Subcutaneous abdominal adipose tissue (tissue), 5 donors: ENCODE measurements at regions not wholly inside any gene's neighbourhood (a gene's known extent, or its start where the extent isn't known, plus 50 kb on each side); places are given as distances from the start of the nearest gene placed in this dataset.

Source experiments
- H3K27ac ChIP-seq: one replicate; pipeline ENCODE4 v1.7.0; 2013; ENCODE audit warnings: low read depth, mild to moderate bottlenecking, inconsistent platforms, low read length, moderate library complexity
- H3K27me3 ChIP-seq, 5 donors: one replicate each; pipeline ENCODE4 v1.7.0; 2013; ENCODE audit warnings: low read length in 5 of 5, inconsistent platforms in 1 of 5; ENCODE audit not compliant: control insufficient read depth in 5 of 5, insufficient read depth in 4 of 5
- H3K36me3 ChIP-seq, 5 donors: one replicate each; pipeline ENCODE4 v1.7.0; 2013; ENCODE audit warnings: low read length in 5 of 5; ENCODE audit not compliant: control insufficient read depth in 5 of 5, insufficient read depth in 5 of 5
- H3K4me1 ChIP-seq, 5 donors: one replicate each; pipeline ENCODE4 v1.7.0; 2013; ENCODE audit warnings: low read length in 5 of 5, mild to moderate bottlenecking in 3 of 5, moderate library complexity in 1 of 5; ENCODE audit not compliant: control insufficient read depth in 5 of 5, insufficient read depth in 5 of 5
- H3K4me3 ChIP-seq, 5 donors: one replicate each; pipeline ENCODE4 v1.7.0; 2013; ENCODE audit warnings: low read length in 5 of 5, low read depth in 1 of 5
- H3K9ac ChIP-seq, 5 donors: one replicate each; pipeline ENCODE4 v1.7.0; 2013; ENCODE audit warnings: low read length in 5 of 5, mild to moderate bottlenecking in 4 of 5, moderate library complexity in 3 of 5
- H3K9me3 ChIP-seq, 5 donors: one replicate each; pipeline ENCODE4 v1.7.0; 2013; ENCODE audit warnings: low read length in 5 of 5; ENCODE audit not compliant: control insufficient read depth in 5 of 5
- donor health status: healthy.
- donor health status: healthy.
- donor health status: healthy.
- donor health status: healthy.
- donor health status: healthy.

- Histone ChIP-seq H3K9ac (no peak overlapping the region), H3K27ac (no peak overlapping the region), H3K4me1 (no peaks in the 10 kb centered on the region), H3K9me3 (no peaks in the 10 kb centered on the region), H3K4me3 (no peak overlapping the region), H3K27me3 (no peaks in the 10 kb centered on the region), H3K36me3 (no peaks in the 10 kb centered on the region)
These were observed 1579.2 kb upstream of the PIK3C3 start for GRCh38 chr18:40375837-40376236.

GRCh38 chr18:40371673-40372072 is 1583.4 kb upstream of the PIK3C3 start:
- H3K27me3 ChIP-seq: no peaks in the 10 kb centered on the region
- no peaks in the 10 kb centered on the region for H3K36me3 ChIP-seq
- no peaks in the 10 kb centered on the region for H3K4me1 ChIP-seq
- H3K9ac ChIP-seq: no peak overlapping the region
- H3K27ac ChIP-seq: no peak overlapping the region
- H3K9me3 ChIP-seq: no peaks in the 10 kb centered on the region
- H3K4me3 ChIP-seq: no peak overlapping the region

DNA sequence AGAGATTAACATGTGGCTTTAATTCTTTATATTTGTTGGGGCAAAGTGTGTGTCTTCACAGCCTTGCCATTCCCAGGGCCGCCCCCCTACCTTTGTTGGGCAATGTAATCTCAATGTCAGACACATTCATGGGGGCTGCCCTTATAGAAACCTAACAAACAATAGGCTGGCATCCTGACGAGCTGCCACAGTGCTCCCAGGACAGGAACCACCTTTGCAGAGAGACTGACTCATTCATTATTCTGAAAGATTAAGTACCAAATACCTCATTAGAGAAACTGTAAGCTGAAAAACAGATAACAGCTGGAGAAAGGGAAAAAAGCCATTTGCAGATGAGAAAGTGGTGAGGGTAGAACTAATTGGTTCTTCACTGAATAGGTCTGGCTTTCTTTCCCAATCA is 1587.5 kb upstream of the PIK3C3 start:
- Histone ChIP-seq H3K4me3 (no peak overlapping the region), H3K27me3 (no peaks in the 10 kb centered on the region), H3K4me1 (no peaks in the 10 kb centered on the region), H3K9me3 (no peaks in the 10 kb centered on the region), H3K27ac (no peak overlapping the region), H3K9ac (no peak overlapping the region), H3K36me3 (no peaks in the 10 kb centered on the region)

DNA sequence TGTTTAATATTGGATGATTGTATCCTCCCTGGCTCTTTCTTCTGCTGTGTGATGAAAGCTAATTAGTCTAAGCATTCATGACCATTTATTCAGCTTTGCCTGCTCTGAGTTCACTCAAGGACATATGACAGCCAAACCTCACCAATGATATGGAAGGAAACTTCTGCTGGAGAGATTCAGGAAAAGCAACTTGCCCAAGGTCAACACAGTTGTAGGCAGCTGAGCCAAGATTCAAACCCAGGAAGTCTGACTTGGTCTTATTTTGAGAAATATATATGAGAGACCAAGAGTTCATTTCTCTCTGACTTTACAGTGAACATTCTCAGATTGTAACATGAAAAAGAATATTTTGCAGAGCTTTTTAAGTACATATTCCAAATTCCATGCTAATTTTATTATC is 1588.5 kb upstream of the PIK3C3 start:
- no peak overlapping the region for H3K27ac ChIP-seq
- H3K27me3 ChIP-seq: no peaks in the 10 kb centered on the region
- H3K9me3 ChIP-seq: no peaks in the 10 kb centered on the region
- no peaks in the 10 kb centered on the region for H3K4me1 ChIP-seq
- H3K9ac ChIP-seq: no peak overlapping the region
- no peak overlapping the region for H3K4me3 ChIP-seq
- H3K36me3 ChIP-seq: no peaks in the 10 kb centered on the region

GRCh38 chr18:40365526-40365925 is 1589.5 kb upstream of the PIK3C3 start:
- H3K36me3 ChIP-seq: no peaks in the 10 kb centered on the region
- H3K9ac ChIP-seq: no peak overlapping the region
- no peaks in the 10 kb centered on the region for H3K27me3 ChIP-seq
- H3K27ac ChIP-seq: no peak overlapping the region
- H3K9me3 ChIP-seq: no peaks in the 10 kb centered on the region
- H3K4me1 ChIP-seq: no peaks in the 10 kb centered on the region
- H3K4me3 ChIP-seq: no peak overlapping the region

DNA sequence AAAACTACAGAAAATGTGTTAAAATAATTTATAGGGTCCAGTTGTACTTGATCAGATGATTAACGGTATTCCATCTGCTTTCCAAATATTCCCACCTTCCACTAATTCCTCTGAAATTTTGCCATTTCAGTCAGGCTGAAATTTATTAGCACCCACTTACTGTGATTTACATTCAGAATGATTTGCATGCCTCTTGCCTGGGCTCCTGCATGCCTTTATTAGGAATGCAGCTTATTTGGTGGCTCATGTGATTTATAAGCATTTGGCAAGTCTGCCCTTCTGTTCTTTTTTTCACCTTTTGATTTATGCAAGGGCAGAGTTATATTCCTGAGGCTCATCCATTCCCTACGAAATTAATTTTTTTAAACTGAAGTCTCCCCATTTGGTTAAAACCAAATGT is 1594.5 kb upstream of the PIK3C3 start:
- Histone ChIP-seq H3K4me1 (no peaks in the 10 kb centered on the region), H3K4me3 (no peak overlapping the region), H3K9ac (no peak overlapping the region)

DNA sequence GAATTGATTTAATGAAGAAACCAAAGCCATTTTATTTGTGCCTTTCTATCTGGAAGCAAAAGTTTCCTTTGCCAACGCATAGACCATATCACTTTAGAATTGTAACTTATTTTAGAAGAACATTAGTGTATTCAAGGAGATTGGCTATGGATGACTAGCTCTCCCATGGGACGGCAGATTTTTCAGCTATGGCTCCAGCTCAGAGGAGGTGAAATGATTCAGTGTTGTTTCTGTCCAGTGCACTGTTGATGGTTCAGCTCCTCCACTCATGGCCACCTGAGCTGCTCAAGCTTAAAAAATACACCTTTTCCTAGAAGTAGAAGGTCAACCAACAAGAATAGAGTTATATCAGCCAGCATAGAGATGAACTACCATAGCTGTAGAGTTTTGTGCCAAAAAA is 1597.5 kb upstream of the PIK3C3 start:
- Histone ChIP-seq H3K4me1 (no peaks in the 10 kb centered on the region), H3K27ac (no peak overlapping the region), H3K9me3 (no peaks in the 10 kb centered on the region), H3K36me3 (no peaks in the 10 kb centered on the region), H3K9ac (no peak overlapping the region), H3K4me3 (no peak overlapping the region), H3K27me3 (no peaks in the 10 kb centered on the region)

More for the DNA sequence above, 1594.5 kb upstream of the PIK3C3 start:
- Histone ChIP-seq H3K27me3 (no peaks in the 10 kb centered on the region), H3K27ac (no peak overlapping the region), H3K36me3 (no peaks in the 10 kb centered on the region), H3K9me3 (no peaks in the 10 kb centered on the region)

- no peaks in the 10 kb centered on the region for H3K4me1 ChIP-seq
- H3K36me3 ChIP-seq: no peaks in the 10 kb centered on the region
- H3K9ac ChIP-seq: no peak overlapping the region
- H3K27ac ChIP-seq: no peak overlapping the region
- H3K27me3 ChIP-seq: no peaks in the 10 kb centered on the region
- H3K4me3 ChIP-seq: no peak overlapping the region
- no peaks in the 10 kb centered on the region for H3K9me3 ChIP-seq
These were observed 1598.9 kb upstream of the PIK3C3 start for GRCh38 chr18:40356168-40356567.

GRCh38 chr18:40355726-40356125 is 1599.3 kb upstream of the PIK3C3 start:
- no peak overlapping the region for H3K9ac ChIP-seq
- no peak overlapping the region for H3K27ac ChIP-seq
- no peak overlapping the region for H3K4me3 ChIP-seq
- H3K27me3 ChIP-seq: no peaks in the 10 kb centered on the region
- H3K36me3 ChIP-seq: no peaks in the 10 kb centered on the region
- H3K9me3 ChIP-seq: no peaks in the 10 kb centered on the region
- no peaks in the 10 kb centered on the region for H3K4me1 ChIP-seq

GRCh38 chr18:40348196-40348595 is 1606.8 kb upstream of the PIK3C3 start:
- Histone ChIP-seq H3K9ac (no peak overlapping the region), H3K27ac (no peak overlapping the region), H3K27me3 (no peaks in the 10 kb centered on the region), H3K36me3 (no peaks in the 10 kb centered on the region), H3K4me3 (no peak overlapping the region), H3K4me1 (no peaks in the 10 kb centered on the region), H3K9me3 (no peaks in the 10 kb centered on the region)

DNA sequence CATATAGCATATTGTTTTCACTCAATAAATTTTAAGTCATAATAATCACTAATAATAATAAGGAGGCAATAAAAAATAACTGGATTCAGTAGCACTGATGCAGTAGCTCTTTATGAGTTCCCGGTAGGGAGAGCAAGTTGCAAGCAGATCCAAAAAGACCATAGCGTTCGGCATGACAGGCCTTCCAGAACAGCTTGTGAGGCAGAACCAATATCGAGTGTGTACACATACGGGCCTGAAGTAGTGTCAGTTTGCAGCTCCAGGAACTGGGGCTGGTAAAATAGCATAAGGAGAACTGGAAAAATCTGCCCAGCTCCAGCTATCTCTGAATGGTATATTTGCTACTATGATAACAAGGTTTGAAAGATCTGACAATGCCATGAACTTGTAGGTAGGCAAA is 1607.8 kb upstream of the PIK3C3 start:
- H3K4me3 ChIP-seq: no peak overlapping the region
- no peaks in the 10 kb centered on the region for H3K36me3 ChIP-seq
- no peaks in the 10 kb centered on the region for H3K9me3 ChIP-seq
- H3K9ac ChIP-seq: no peak overlapping the region
- H3K27ac ChIP-seq: no peak overlapping the region
- no peaks in the 10 kb centered on the region for H3K27me3 ChIP-seq
- H3K4me1 ChIP-seq: no peaks in the 10 kb centered on the region
